Umbilical cord (tissue), 1 donor: ENCODE measurements at regions not wholly inside any gene's neighbourhood (a gene's known extent, or its start where the extent isn't known, plus 50 kb on each side); places are given as distances from the start of the nearest gene placed in this dataset.
A peak's percentile ranks its signal among the peaks of the same experiment; 100 is the strongest.
"Not testable (repeated sequence)": the region's sequence is repeated elsewhere in the genome, so short reads cannot be mapped to it uniquely, and the experiment has no call there.

Experiments used
- DNase-seq: peaks from one replicate; pipeline ENCODE4 v3.0.0-alpha.2; 2015; ENCODE audit warnings: low spot score

DNA sequence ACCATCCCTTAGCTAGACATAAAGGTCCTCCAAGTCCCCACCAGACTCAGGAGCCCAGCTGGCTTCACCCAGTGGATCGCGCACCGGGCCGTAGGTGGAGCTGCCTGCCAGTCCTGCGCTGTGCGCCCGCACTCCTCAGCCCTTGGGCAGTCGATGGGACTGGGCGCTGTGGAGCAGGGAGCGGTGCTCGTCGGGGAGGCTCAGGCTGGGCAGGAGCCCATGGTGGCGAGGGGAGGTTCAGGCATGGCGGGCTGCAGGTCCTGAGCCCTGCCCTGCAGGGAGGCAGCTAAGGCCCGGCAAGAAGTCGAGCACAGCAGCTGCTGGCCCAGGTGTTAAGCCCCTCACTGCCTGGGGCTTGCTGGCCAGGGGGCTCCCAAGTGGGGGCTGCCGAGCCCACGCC lies 361.8 kb upstream of the ZNF462 start:
- DNase-seq: not testable (repeated sequence)

DNA sequence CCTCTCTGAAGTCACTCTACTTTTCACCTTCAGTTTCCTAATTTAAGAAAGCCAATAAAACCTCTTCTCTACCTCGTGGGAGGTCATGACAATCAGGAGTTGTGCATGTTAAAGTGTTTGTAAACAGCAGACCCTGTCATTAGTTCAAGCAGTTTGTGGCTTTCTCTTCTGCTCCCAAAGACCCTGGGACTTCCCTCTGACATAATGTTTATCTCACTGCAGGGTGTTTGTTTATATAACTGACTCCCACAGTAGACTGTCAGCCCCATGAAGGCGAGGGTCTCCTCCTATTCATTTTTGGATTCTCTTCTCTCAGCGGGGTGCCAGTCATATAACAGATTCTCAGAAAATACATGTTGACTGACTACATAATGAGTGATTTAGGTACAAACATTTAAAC lies 360.0 kb upstream of the ZNF462 start:
- DNase-seq: no peak

- no peak for DNase-seq
Measured at GRCh38 chr9:106503759-106504158, 359.2 kb upstream of the ZNF462 start.

GRCh38 chr9:106526716-106527204 lies 336.2 kb upstream of the ZNF462 start:
- no peak for DNase-seq

GRCh38 chr9:106528158-106528557 lies 334.8 kb upstream of the ZNF462 start:
- DNase-seq: no peak

DNA sequence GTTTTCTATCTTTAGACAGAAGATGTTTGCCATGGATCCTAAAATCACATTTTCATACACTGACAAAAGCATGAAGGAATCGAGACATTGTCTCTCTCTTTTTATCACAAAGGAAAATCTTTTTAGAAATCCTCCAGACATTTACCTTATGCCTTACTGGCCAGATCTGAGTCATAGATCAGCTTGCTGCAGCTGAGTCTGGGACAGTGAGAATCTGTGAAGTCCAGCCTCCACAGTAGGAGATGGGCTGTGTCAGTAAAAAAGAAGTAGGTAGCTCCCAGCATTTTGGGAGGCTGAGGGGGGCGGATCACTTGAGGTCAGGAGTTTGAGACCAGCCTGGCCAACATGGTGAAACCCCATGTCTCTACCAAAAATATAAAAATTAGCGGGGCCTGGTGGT lies 333.4 kb upstream of the ZNF462 start:
- DNase-seq: no peak

GRCh38 chr9:106531491-106531890 lies 331.5 kb upstream of the ZNF462 start:
- no peak for DNase-seq

DNA sequence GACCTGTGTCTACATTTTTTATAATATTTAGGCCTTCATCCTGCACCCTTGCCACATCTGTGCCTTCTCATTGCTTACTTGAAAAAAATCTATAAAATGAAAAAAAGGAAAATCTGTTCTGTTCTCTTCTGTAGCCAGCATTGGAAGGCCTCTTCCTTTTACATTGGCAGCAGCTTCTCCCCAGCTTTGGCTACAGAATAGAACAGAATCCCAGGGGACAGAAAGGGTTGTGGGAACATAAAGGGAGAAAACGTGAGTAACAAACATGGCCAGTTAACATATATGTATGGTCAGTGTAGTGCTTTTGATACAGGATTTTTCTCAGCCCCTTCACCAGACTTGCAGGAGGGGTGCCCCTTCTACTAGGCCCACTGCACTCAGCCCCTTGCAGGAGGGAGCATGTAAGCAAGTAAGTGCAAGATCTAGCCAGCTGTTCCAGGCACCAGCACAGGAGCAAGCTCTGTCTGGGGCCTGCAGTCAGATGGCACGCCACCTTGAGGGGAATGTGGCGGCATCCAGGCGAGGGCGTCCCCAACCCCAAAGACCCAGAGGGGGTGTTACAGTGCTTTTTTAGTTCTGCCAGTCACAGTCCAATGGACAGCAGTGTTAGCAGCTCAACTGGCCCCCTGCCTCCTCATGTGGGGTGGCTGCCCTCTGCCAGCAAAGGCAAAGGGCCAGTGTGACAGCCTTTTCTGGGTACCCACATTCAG lies 330.5 kb upstream of the ZNF462 start:
- DNase-seq: no peak

GRCh38 chr9:106534800-106535199 lies 328.2 kb upstream of the ZNF462 start:
- DNase-seq: no peak

- DNase-seq: peak; percentile 69
Measured at GRCh38 chr9:106535439-106535838, 327.5 kb upstream of the ZNF462 start.

- DNase-seq: no peak
Measured at GRCh38 chr9:106557996-106558667, 304.8 kb upstream of the ZNF462 start.

DNA sequence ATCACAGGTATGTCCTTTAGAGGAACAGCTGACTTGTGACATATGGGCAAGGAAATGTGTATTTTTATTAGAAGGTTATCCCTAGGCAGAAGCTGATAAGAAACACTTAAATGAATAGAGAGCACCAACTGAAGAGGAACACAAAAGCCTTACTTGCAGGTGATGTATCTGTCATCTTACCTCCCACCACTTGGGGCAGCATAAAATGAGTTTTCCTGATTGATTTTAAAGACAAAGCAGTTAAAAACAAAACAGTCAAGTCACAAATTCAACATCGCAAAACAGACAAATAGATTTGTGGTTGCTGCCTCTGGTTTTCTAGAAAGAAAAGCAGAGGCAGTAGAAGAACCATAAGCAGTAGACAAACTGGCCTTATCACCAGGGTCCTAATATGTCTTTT lies 302.4 kb upstream of the ZNF462 start:
- DNase-seq: no peak

- DNase-seq: peak; percentile 23
Measured at GRCh38 chr9:106575823-106576222, 287.1 kb upstream of the ZNF462 start.

DNA sequence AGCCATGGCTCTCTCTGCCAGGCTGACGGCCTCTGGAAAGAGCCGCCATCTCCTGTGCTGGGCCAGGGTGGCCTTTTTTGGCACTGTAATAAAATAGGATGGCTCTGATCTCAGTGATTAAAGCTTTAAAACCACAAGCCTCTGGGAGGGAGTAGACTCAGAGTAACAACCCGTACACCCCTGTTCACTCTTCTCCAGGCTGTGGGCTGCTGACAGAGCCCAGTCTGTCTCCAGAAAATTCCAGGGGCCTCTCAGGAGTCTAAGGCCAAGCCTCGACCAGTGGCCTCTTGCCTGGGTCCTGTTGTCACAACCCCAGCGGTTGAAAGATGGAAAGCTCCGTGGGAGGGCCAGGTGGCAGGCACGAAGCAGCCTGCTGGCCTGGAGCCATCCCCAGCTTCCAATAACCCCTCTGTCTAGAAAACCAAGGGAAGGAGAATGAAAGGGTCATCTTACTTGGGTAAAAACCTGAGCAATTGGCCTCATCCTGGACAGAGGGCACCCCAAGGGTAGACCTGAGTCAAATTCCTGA lies 286.7 kb upstream of the ZNF462 start:
- no peak for DNase-seq

DNA sequence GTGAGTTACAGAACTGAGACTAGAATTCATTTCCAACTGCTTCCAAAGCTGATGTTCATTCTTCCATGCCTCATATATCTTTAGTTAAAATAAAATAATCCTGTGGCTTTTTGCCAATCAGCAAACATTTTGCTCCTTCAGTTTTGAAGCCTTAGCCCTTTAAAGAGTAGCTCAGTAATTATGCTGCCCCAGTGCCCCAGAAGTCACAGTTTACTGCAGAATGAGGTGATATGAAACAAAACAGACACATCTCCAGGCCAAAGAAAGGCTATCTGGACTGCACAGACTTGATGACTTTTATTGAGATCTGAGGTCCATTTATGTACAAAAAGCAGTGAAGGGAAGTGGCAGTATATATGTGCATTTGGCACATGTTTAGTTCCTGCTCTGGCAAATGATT lies 285.8 kb upstream of the ZNF462 start:
- DNase-seq: peak; percentile 65

DNA sequence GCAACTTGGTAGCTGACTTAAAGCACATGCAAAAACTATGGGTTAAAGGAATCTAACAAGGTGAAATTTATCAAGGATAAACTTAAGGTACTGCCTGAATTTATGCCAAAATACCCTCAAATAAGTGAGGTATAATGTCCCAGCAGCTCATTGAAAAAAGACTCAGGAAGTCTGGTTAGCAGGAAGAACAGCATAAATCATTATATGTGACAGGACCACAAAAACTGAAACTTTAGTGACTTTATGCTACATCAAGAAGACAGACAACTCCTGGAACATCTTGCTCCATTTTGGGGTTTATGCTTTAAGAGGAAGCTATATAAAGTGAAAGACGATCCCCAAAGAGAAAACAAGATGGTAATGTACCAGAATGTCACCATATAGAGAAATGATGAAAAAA lies 282.4 kb upstream of the ZNF462 start:
- no peak for DNase-seq

DNA sequence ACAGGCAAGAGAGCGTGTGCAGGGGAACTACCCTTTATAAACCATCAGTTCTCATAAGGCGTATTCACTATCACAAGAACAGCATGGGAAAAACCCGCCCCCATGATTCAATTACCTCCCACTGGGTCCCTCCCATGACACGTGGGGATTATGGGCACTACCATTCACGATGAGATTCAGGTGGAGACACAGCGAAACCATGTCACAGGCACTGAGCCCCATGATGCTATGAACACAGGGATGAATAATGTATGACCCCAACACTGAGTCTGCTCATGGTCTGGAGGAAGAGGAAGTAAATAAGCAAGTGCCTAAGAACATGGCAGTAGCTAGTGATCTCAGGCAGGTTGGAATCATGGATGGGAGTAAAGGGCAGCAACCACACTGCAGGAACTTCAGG lies 281.0 kb upstream of the ZNF462 start:
- DNase-seq: no peak

DNA sequence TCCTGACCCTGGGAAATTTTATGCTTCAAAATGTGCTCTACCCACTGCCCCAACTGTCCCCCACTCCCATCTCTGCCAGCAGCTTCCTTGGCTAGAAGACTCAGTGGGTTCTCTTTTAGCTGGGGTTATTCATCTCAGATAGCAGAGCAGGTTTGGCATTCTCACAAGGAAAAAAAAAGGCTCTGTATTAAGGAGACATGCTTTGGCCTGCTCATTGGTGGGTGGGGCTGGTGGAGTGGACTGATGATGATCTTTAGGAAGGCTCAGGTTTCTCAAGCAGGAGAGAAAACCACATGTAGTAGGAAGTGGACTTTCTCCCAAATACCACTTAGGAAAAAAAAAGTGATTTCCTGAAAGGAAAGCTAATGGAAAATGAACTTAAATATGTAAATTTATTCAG lies 279.2 kb upstream of the ZNF462 start:
- peak; percentile 73 for DNase-seq

GRCh38 chr9:106587042-106587441 lies 275.9 kb upstream of the ZNF462 start:
- no peak for DNase-seq

DNA sequence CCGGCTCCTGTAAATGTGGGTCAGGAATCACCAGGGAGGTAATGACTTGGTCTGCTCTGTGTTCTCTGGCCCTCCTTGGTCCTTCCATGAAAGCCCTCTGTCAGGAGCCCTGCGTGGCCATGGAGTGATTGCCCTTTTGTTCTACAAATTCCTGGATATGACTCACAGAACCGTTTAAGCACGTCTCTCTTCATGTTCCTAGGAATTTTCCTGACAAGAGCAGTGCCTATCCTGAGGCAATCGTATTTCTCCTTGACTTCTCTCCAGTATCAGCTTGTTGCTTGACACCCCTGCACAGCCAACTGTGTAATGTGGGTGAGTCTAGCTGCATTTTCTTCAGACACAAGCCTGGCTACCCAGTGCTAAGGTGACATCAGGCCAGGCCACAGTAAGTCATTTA lies 274.3 kb upstream of the ZNF462 start:
- peak; percentile 55 for DNase-seq

DNA sequence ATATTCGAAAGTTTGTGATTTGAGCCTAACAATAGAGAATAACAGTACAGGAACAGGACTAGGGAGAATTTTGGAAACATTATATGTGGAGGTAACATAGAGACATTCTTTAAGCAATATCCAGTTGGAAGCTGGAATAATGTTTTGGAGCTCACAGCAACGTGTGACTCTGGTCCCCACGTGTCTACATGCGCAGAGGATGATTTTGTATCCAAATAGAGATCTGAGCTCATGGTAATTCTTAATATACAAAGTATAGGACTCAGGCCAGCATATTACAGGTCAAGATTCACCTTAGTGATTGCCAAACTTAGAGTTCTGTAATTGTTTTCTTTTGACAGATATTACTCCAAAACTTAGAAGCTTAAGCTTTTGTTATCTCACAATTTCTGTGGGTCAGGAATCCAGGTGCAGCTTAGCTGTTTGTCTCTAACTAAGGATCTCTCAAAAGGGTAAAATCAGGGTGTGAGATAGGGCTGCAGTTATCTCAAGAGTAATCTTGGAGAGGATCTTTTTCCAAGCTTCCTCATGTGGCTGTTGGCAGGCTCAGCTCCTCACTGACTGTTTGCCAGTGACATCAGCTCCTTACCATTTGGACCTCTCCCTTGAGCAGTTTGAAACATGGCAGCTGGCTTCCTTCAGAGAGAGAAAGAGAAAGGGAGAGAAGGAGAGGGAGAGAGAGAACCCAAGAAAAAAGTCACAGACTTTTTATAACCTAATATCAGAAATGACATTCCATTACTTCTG lies 272.0 kb upstream of the ZNF462 start:
- DNase-seq: no peak

DNA sequence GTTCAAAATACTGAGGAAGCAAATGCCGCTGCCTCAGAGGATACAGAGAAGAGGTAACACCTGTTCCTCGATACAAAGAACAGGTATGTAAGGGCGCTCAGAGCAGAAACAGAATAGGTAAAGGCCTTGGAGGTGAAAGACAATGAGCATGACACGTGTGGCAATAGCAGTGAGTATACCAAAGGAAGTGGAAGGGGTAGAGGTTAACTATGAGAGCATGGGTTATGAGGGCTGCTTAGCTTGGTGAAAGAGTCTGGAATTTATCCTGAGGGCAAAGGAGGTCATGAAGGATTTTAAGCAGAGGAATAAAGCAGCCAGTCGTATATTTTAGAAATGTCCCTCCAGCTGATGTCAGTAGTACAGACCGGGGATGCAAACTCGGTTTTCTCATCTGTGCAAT lies 269.8 kb upstream of the ZNF462 start:
- DNase-seq: no peak
